SKM-1 treated with dmso at 0.1 percent for 144 hours (cell line): ENCODE measurements at regions not wholly inside any gene's neighbourhood (a gene's known extent, or its start where the extent isn't known, plus 50 kb on each side); places are given as distances from the start of the nearest gene placed in this dataset.

ENCODE experiments used
- DNase-seq: peaks from one replicate; lab custom pipeline; 2025; ENCODE audit not compliant: unreplicated experiment; lab: John Stamatoyannopoulos, UW

- no peak for DNase-seq
Measured at GRCh38 chr3:34176723-34177122, 378.3 kb downstream of the PDCD6IP start.

- no peak for DNase-seq
Measured at GRCh38 chr3:34178415-34178814, 380.0 kb downstream of the PDCD6IP start.

- DNase-seq, result no peak
Measured at GRCh38 chr3:34179716-34180115, 381.3 kb downstream of the PDCD6IP start.

GRCh38 chr3:34180532-34180931, 382.1 kb downstream of the PDCD6IP start:
- DNase-seq, result no peak

GRCh38 chr3:34183114-34183513, 384.7 kb downstream of the PDCD6IP start:
- DNase-seq, result no peak

GRCh38 chr3:34183611-34184340, 385.3 kb downstream of the PDCD6IP start:
- no peak for DNase-seq

- DNase-seq, result no peak
Measured at GRCh38 chr3:34185301-34185700, 386.9 kb downstream of the PDCD6IP start.

- DNase-seq, result no peak
Measured at GRCh38 chr3:34189133-34189532, 390.7 kb downstream of the PDCD6IP start.

GRCh38 chr3:34196914-34197313, 398.5 kb downstream of the PDCD6IP start:
- no peak for DNase-seq

GRCh38 chr3:34198309-34198708, 399.9 kb downstream of the PDCD6IP start:
- no peak for DNase-seq

GRCh38 chr3:34200576-34200975, 402.1 kb downstream of the PDCD6IP start:
- no peak for DNase-seq

GRCh38 chr3:34202975-34203374, 404.5 kb downstream of the PDCD6IP start:
- DNase-seq, result no peak

- DNase-seq, result no peak
Measured at GRCh38 chr3:34203386-34203785, 405.0 kb downstream of the PDCD6IP start.

- no peak for DNase-seq
Measured at GRCh38 chr3:34207002-34207401, 408.6 kb downstream of the PDCD6IP start.

GRCh38 chr3:34207806-34208205, 409.4 kb downstream of the PDCD6IP start:
- DNase-seq, result no peak

- DNase-seq, result no peak
Measured at GRCh38 chr3:34212175-34212574, 413.7 kb downstream of the PDCD6IP start.

- DNase-seq, result no peak
Measured at GRCh38 chr3:34212656-34213055, 414.2 kb downstream of the PDCD6IP start.

GRCh38 chr3:34213478-34213877, 415.0 kb downstream of the PDCD6IP start:
- DNase-seq, result no peak

- DNase-seq, result no peak
Measured at GRCh38 chr3:34216711-34217335, 418.4 kb downstream of the PDCD6IP start.

GRCh38 chr3:34218706-34219385, 420.4 kb downstream of the PDCD6IP start:
- no peak for DNase-seq

- no peak for DNase-seq
Measured at GRCh38 chr3:34219556-34219955, 421.1 kb downstream of the PDCD6IP start.

- DNase-seq, result no peak
Measured at GRCh38 chr3:34225821-34226366, 427.5 kb downstream of the PDCD6IP start.
